ENCODE measurements at regions not wholly inside any gene's neighbourhood (a gene's known extent, or its start where the extent isn't known, plus 50 kb on each side); places are given as distances from the start of the nearest gene placed in this dataset.
"Not testable (repeated sequence)": the region's sequence is repeated elsewhere in the genome, so short reads cannot be mapped to it uniquely, and the experiment has no call there.

- Histone ChIP-seq H3K4me1 (ENCODE audit: control insufficient read depth in 1 of 2, insufficient read depth in 1 of 2, low read depth in 1 of 2, low read length in 1 of 2) (no peaks in the 10 kb centered on the region), H3K27me3 (peaks cover 36% of the 10 kb centered on the region), H3K36me3 (no peaks in the 10 kb centered on the region), H3K4me3 (ENCODE audit: low read depth in 1 of 2, low read length in 1 of 2) (no peak overlapping the region), H3K27ac (no peak overlapping the region), H3K9me3 (no peaks in the 10 kb centered on the region)
- TF ChIP-seq CTCF (IDR thresholded peaks at IDR 0.05), result no peak
These were observed 56.8 kb upstream of the ALX4 start for GRCh38 chr11:44366741-44367140.

DNA sequence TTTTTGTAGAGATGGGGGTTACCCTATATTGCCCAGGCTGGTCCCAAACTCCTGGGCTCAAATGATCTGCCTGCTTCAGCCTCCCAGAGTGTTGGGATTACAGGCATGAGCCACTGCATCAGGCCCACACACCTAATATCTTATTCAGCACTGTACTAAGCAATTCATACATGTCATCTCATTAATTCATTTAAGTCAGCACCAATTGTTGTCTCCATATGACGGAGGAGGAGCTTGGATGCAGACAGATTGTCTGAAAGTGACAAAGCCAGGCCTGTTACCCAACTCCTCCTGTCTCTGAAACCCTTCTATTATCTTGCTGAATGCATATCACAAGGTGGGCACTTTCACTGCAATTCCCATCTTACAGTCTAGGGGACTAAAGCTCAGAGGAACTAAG is 57.5 kb upstream of the ALX4 start:
- H3K27me3 ChIP-seq, result peaks cover 29% of the 10 kb centered on the region
- H3K4me3 ChIP-seq (ENCODE audit: low read depth in 1 of 2, low read length in 1 of 2), result no peak overlapping the region
- no peaks in the 10 kb centered on the region for H3K9me3 ChIP-seq
- TF ChIP-seq CTCF (IDR thresholded peaks at IDR 0.05), result no peak
- no peaks in the 10 kb centered on the region for H3K36me3 ChIP-seq
- H3K27ac ChIP-seq, result no peak overlapping the region
- H3K4me1 ChIP-seq (ENCODE audit: control insufficient read depth in 1 of 2, insufficient read depth in 1 of 2, low read depth in 1 of 2, low read length in 1 of 2), result no peaks in the 10 kb centered on the region

DNA sequence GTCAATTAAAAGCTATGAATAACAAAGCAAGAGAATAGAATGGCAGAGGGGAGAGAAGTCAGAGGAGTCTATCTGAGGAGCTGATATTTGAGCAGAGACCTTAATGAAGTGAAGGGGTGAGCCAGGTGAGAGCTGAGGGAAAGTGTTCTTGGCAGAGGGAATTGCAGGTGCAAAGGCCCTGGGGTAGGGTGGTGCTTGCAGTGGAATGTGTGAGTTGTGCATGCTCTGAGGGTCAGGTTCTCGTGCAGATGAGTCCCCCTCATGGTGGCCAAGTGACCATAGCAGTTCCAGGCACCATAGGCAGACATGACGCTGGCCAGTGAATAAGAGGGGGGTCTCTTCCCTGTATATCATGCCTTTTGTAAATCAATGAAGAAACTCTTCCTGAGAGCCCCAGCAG is 58.9 kb upstream of the ALX4 start:
- TF ChIP-seq CTCF (IDR thresholded peaks at IDR 0.05), result no peak
- Histone ChIP-seq H3K27me3 (peaks cover 17% of the 10 kb centered on the region), H3K36me3 (no peaks in the 10 kb centered on the region), H3K27ac (no peak overlapping the region), H3K9me3 (no peaks in the 10 kb centered on the region), H3K4me1 (ENCODE audit: control insufficient read depth in 1 of 2, insufficient read depth in 1 of 2, low read depth in 1 of 2, low read length in 1 of 2) (no peaks in the 10 kb centered on the region), H3K4me3 (ENCODE audit: low read depth in 1 of 2, low read length in 1 of 2) (no peak overlapping the region)

DNA sequence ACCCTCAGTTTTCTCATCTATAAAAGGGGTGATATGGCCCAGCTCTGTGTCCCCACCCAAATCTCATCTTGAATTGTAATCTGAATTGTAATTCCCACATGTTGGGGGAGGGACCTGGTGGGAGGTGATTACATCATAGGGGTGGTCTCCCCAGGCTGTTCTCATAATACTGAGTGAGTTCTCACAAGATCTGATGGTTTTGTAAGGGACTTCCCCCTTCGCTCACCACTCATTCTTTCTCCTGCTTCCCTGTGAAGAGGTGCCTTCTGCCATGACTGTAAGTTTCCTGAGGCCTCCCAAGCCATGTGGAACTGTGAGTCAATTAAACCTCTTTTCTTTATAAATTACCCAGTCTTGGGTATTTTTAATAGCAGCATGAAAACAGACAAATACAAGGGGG is 61.1 kb upstream of the ALX4 start:
- H3K9me3 ChIP-seq; H3K27ac ChIP-seq; H3K4me1 ChIP-seq (ENCODE audit: control insufficient read depth in 1 of 2, insufficient read depth in 1 of 2, low read depth in 1 of 2, low read length in 1 of 2); H3K36me3 ChIP-seq; H3K4me3 ChIP-seq (ENCODE audit: low read depth in 1 of 2, low read length in 1 of 2); H3K27me3 ChIP-seq: not testable (repeated sequence)

DNA sequence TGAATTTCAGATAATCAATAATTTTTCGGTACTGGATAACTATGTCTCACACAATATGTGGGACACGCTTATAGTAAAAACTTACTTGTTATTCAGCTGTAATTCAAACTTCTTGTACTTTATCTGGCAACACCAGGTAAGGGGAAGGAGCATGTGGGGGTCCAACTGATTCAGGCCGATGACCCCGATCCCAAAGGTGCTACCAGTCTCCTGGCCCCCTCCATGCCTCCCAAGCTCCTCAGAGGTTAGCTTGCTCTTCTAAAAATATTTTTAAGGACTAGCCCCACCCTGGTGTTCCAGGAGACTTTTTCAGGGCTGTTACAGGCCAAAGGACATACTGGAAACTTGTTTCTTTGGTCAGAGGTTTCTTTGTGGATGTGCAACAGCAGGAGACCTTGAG is 61.8 kb upstream of the ALX4 start:
- no peak for TF ChIP-seq CTCF (IDR thresholded peaks at IDR 0.05)
- H3K36me3 ChIP-seq, result no peaks in the 10 kb centered on the region
- H3K9me3 ChIP-seq, result no peaks in the 10 kb centered on the region
- H3K4me1 ChIP-seq (ENCODE audit: control insufficient read depth in 1 of 2, insufficient read depth in 1 of 2, low read depth in 1 of 2, low read length in 1 of 2), result no peaks in the 10 kb centered on the region
- H3K4me3 ChIP-seq (ENCODE audit: low read depth in 1 of 2, low read length in 1 of 2), result no peak overlapping the region
- H3K27ac ChIP-seq, result no peak overlapping the region
- H3K27me3 ChIP-seq, result peaks cover 7% of the 10 kb centered on the region

DNA sequence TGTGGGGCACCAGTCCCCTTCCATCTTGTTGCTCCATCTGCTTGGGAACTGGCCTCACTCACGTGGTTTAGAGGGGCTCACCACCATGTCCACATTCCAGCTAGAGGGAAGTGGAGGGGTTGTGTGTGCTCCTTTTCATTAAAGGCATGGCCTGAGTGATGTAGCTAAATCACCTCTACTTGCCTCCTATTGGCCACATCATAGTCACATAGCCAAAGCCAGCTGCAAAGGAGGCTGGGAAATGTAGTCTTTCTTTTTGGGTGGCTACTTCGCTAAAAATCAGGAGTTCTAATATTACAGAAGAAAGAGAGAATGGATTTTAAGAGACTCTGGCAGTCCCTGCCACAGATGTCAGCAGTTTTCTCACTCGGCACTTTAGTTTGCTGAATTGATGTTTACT is 63.0 kb upstream of the ALX4 start:
- Histone ChIP-seq H3K27me3 (peaks cover 2% of the 10 kb centered on the region), H3K9me3 (no peaks in the 10 kb centered on the region), H3K4me3 (ENCODE audit: low read depth in 1 of 2, low read length in 1 of 2) (no peak overlapping the region), H3K36me3 (no peaks in the 10 kb centered on the region), H3K27ac (no peak overlapping the region), H3K4me1 (ENCODE audit: control insufficient read depth in 1 of 2, insufficient read depth in 1 of 2, low read depth in 1 of 2, low read length in 1 of 2) (no peaks in the 10 kb centered on the region)
- TF ChIP-seq CTCF (IDR thresholded peaks at IDR 0.05), result no peak

All from neutrophil (primary cell).